ENCODE measurements at regions not wholly inside any gene's neighbourhood (a gene's known extent, or its start where the extent isn't known, plus 50 kb on each side); places are given as distances from the start of the nearest gene placed in this dataset.

DNA sequence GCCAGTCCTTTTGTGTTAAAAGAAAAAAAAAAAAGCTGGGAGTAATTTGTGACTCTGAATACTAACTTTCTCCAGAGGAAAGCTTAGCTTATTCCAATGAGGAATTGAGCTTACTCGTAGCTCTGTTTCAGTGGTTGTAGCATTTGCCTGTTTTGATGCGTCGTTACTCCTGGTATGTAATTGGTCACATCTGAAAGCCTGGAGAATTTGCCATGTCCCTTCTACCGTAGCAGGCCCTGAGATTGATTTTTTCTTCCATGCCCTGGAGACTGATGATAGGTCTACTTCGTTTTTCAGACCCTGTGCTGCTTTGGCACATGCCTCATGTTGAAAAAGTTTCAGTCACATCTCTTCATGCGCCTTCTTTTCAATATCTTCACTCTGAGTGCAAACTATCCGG, 1103.0 kb downstream of the PLA2G4A start:
- TF ChIP-seq, protein P1, sequence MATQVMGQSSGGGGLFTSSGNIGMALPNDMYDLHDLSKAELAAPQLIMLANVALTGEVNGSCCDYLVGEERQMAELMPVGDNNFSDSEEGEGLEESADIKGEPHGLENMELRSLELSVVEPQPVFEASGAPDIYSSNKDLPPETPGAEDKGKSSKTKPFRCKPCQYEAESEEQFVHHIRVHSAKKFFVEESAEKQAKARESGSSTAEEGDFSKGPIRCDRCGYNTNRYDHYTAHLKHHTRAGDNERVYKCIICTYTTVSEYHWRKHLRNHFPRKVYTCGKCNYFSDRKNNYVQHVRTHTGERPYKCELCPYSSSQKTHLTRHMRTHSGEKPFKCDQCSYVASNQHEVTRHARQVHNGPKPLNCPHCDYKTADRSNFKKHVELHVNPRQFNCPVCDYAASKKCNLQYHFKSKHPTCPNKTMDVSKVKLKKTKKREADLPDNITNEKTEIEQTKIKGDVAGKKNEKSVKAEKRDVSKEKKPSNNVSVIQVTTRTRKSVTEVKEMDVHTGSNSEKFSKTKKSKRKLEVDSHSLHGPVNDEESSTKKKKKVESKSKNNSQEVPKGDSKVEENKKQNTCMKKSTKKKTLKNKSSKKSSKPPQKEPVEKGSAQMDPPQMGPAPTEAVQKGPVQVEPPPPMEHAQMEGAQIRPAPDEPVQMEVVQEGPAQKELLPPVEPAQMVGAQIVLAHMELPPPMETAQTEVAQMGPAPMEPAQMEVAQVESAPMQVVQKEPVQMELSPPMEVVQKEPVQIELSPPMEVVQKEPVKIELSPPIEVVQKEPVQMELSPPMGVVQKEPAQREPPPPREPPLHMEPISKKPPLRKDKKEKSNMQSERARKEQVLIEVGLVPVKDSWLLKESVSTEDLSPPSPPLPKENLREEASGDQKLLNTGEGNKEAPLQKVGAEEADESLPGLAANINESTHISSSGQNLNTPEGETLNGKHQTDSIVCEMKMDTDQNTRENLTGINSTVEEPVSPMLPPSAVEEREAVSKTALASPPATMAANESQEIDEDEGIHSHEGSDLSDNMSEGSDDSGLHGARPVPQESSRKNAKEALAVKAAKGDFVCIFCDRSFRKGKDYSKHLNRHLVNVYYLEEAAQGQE (IDR thresholded peaks at IDR 0.05; ENCODE audit: borderline replicate concordance): no peak
- TF ChIP-seq CTCF (IDR thresholded peaks at IDR 0.05; ENCODE audit: poor library complexity, severe bottlenecking): no peak
